HAP-1 (cell line): ENCODE measurements at regions not wholly inside any gene's neighbourhood (a gene's known extent, or its start where the extent isn't known, plus 50 kb on each side); places are given as distances from the start of the nearest gene placed in this dataset.

Source experiments
- DNase-seq, 2 experiments: peaks; one replicate each; pipeline ENCODE4 v3.0.0-alpha.2; 2016 to 2020; ENCODE audit warnings: low spot score in 2 of 2
- H3K27me3 ChIP-seq: fragments of 250-450 bp; sonication (Bioruptor Pico); 2 replicates; pipeline ENCODE4 v1.5.1; 2020; ENCODE audit warnings: low read depth, mild to moderate bottlenecking, moderate library complexity
- H3K36me3 ChIP-seq: fragments of 250-450 bp; sonication (Bioruptor Pico); replicated peaks from 2 replicates; pipeline ENCODE4 v1.5.1; 2020; ENCODE audit warnings: mild to moderate bottlenecking
- H3K4me1 ChIP-seq: fragments of 250-450 bp; sonication (Bioruptor Pico); 2 replicates; pipeline ENCODE4 v1.5.1; 2020; ENCODE audit warnings: mild to moderate bottlenecking
- H3K4me3 ChIP-seq: fragments of 250-450 bp; sonication (Bioruptor Pico); 2 replicates; pipeline ENCODE4 v1.5.1; 2020; ENCODE audit warnings: mild to moderate bottlenecking, moderate library complexity
- H3K9me3 ChIP-seq: fragments of 250-450 bp; sonication (Bioruptor Pico); 2 replicates; pipeline ENCODE4 v1.5.1; 2020; ENCODE audit warnings: mild to moderate bottlenecking, moderate library complexity
- in situ Hi-C: fragments of 300-500 bp; cut with MboI; formaldehyde crosslinking; loops from 3 replicates; pipeline ENCODE4 v1.14.3; 2020; ENCODE audit warnings: low sequenced_read_pairs, inconsistent platforms, mixed read lengths

DNA sequence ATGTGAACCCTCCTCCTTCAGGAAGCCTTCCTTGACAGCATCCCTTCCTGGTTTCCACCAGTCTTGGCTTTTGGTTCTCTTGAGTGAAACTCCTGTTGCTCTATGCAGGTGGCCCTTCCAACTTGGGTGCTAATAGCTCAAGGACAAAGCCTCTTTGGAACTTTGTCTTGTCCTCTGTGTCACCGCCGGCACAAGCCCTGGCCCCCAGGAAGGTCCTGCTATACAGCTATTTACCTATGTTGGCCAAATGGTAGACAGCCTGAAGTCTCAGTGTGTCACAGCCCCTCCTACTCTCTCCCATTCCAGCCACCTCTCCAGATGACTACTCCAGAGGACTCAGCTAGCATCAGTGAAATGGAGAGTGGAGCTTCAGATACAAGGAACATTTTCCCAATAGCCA is 94.7 kb upstream of the ZNF618 start:
- H3K4me1 ChIP-seq: no peaks in the 10 kb centered on the region
- no peaks in the 10 kb centered on the region for H3K36me3 ChIP-seq
- H3K9me3 ChIP-seq: no peaks in the 10 kb centered on the region
- no peak overlapping the region for H3K4me3 ChIP-seq
- DNase-seq: no peak
- in situ Hi-C loops: no loop called here
- no peaks in the 10 kb centered on the region for H3K27me3 ChIP-seq

DNA sequence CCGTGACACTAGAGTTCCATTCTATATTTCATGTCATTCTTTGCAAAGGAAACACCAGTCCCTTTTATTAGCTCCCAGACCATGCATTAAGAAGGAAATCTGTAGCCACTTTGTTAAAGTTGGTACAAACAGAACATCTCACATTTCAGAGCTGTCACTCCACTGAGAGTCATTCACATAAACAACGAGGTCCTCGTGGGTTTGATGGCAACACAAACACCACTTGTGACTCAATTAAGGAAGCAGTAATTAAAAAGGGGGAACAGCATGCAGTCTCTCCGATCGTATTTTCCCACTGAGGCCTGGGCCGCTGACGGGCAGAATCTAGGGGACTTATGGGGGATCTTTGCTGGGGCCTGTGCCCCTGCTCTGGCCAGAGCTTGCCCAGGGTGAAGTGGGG is 94.2 kb upstream of the ZNF618 start:
- DNase-seq: no peak
- Histone ChIP-seq H3K36me3 (no peaks in the 10 kb centered on the region), H3K9me3 (no peaks in the 10 kb centered on the region), H3K27me3 (no peaks in the 10 kb centered on the region), H3K4me1 (no peaks in the 10 kb centered on the region), H3K4me3 (no peak overlapping the region)
- in situ Hi-C loops: no loop called here

DNA sequence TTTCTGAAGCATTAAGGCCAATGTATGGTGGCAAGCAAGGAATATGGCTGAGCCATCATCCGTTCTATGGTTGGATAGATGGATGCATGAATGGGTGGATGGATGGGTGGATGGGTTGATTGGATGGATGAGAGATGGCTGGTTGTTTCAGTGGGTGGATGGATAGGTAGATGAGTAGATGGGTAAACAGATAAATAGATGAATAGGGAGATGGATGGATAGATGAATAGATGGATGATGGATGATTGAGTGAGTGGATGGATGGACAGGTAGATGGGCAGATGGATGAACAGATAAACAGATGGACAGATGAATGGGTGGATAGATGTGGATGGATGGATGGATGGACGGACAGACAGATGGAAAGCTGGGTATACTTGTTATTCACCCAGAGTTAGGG is 92.6 kb upstream of the ZNF618 start:
- Histone ChIP-seq H3K4me3 (no peak overlapping the region), H3K4me1 (no peaks in the 10 kb centered on the region), H3K9me3 (no peaks in the 10 kb centered on the region), H3K36me3 (no peaks in the 10 kb centered on the region), H3K27me3 (no peaks in the 10 kb centered on the region)
- no peak for DNase-seq
- in situ Hi-C loops: no loop called here

DNA sequence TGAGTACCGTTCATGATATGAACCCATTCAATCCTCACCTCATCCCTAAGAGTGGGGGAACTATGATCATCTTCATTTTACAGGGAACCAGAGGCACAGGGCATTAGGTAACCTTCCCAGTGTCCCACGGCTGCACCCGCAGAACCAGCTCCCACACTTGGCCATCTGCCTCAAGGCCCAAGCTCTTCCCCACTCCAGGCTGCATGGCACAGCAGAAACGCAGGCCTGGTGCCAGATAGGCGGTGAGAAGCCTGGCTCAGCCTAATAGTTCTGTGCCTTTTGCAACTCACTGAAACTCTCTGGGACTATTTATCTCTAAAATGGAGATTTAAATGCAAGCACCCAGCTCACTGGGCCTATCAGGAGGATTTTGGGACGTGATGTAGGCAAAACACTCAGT is 90.8 kb upstream of the ZNF618 start:
- no peaks in the 10 kb centered on the region for H3K9me3 ChIP-seq
- in situ Hi-C loops: no loop called here
- no peaks in the 10 kb centered on the region for H3K36me3 ChIP-seq
- no peaks in the 10 kb centered on the region for H3K4me1 ChIP-seq
- DNase-seq: no peak
- peaks cover 3% of the 10 kb centered on the region; the same call in 1 of the 2 replicates for H3K27me3 ChIP-seq
- H3K4me3 ChIP-seq: no peak overlapping the region

DNA sequence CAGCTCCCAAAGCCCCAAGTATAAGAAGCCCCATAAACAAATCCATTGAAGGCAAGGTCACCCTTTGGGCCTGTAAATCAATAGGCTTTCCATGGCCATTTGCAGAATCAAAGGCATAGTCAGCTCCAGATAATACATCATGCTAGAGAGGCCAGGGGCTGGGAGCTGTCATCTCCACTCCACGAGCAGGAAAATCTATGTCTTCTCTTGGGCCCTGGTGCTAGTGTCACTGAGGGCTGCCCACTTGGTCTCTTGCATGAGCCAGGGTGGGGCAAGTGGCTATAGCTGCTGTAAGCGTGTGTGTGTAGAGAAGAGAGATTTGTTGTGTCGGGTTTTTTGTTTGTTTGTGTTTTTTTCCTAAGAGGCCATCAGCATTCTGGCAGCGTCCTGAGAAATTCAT is 90.0 kb upstream of the ZNF618 start:
- Histone ChIP-seq H3K36me3 (no peaks in the 10 kb centered on the region), H3K27me3 (peaks cover 3% of the 10 kb centered on the region; the same call in 1 of the 2 replicates), H3K4me1 (no peaks in the 10 kb centered on the region), H3K4me3 (no peak overlapping the region), H3K9me3 (no peaks in the 10 kb centered on the region)
- no peak for DNase-seq
- in situ Hi-C loops: no loop called here

DNA sequence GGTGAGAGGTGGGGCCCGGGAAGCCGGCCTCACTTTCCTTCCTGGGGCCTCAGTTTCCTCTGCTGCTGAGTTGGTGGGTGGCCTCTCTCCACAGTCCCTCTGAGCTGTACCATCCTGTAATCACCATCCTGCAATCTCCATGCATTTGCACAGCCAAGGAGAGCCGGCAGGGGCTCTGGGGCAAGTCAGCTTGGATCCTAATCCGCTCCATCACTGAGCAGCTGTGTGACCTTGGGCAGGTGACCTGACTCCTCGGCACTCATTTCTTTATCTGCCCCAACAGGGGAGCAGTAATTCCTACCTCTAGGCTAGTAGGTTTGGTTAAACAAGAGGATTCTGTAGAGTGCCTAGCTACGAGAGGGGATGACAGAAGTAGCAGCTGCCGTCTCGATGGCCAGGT is 88.2 kb upstream of the ZNF618 start:
- peaks cover 3% of the 10 kb centered on the region; the same call in 1 of the 2 replicates for H3K27me3 ChIP-seq
- in situ Hi-C loops: no loop called here

DNA sequence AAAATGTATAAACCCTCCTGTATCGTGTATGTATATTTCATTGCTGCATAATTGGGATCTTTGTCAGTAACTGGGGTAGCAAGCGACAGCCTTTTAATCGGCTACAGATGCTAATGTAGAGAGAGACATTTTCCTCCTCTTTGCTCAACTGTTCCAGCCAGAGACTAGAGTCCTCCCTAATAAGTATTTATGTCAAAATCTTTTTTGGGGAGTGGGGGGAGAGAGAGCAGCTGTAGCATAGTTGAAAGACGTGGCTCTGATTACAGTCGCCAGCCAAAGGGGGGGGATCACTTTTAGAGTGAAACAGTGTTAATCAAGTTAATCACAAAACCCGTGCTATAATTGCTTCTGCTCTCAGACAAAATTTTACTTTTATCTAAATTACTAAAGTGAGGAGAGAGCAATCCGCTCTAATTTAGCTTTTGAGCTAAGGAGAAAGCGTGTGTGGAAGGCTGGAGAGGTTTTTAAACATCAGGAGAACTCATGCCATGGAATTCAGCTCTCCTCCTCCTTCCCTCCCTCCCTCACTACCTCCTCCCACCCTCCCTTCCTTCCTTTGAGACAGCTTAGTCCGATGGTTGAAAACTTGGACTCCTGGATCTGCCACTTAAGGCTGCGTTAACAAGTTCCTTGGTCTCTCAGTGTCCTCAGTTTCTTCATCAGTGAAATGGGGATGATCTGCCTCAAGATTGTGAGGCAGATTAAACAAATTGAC is 87.3 kb upstream of the ZNF618 start:
- H3K36me3 ChIP-seq: no peaks in the 10 kb centered on the region
- no peaks in the 10 kb centered on the region for H3K4me1 ChIP-seq
- H3K9me3 ChIP-seq: no peaks in the 10 kb centered on the region
- no peak for DNase-seq
- in situ Hi-C loops: no loop called here
- H3K27me3 ChIP-seq: peaks cover 3% of the 10 kb centered on the region; the same call in 1 of the 2 replicates
- no peak overlapping the region for H3K4me3 ChIP-seq

More for the DNA sequence above, 88.2 kb upstream of the ZNF618 start:
- H3K4me1 ChIP-seq: no peaks in the 10 kb centered on the region
- no peaks in the 10 kb centered on the region for H3K36me3 ChIP-seq
- H3K9me3 ChIP-seq: no peaks in the 10 kb centered on the region
- no peak overlapping the region for H3K4me3 ChIP-seq
- no peak for DNase-seq

DNA sequence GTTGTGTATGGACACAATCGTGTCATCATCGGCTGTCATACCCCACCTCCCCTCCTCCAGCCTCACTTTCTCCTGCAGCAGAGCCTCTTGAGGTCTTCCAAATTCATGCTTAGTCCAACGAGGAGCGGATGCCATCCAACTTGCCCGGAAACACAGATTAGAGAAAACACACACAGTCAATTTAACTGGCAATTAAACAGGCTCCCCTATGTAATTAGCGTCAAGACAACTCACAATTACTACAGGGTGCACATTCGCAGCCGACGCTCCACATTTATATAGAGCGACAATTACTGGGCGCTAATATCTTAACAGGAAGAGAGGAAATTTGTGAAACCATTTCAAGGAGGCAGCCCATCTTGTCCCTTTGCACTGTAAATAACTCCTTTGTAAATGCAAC is 86.0 kb upstream of the ZNF618 start:
- no peaks in the 10 kb centered on the region for H3K9me3 ChIP-seq
- in situ Hi-C loops: no loop called here
- H3K4me1 ChIP-seq: no peaks in the 10 kb centered on the region
- H3K4me3 ChIP-seq: no peak overlapping the region
- H3K27me3 ChIP-seq: peaks cover 3% of the 10 kb centered on the region; the same call in 1 of the 2 replicates
- no peaks in the 10 kb centered on the region for H3K36me3 ChIP-seq
- no peak for DNase-seq

DNA sequence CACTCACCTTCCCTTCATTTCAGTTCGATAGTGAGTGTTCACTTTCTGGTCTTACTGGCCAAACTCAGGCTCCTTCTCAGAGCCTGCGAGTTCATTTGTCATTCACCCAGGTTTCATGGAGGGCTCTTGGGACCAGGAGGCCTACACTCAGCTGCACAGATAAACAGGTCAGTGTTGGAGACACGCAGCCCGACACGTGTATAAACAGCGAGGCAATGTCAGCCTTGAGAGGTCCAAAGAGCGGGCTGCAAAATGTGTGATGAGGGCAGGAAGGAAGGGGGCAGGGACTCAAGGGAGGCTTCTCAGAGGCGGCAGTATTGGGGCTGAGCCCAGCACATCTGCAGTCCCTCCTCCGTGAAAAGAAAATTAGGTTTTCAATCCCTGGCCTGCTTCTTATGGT is 82.6 kb upstream of the ZNF618 start:
- Histone ChIP-seq H3K27me3 (peaks cover 3% of the 10 kb centered on the region; the same call in 1 of the 2 replicates), H3K4me1 (no peaks in the 10 kb centered on the region), H3K9me3 (no peaks in the 10 kb centered on the region), H3K4me3 (no peak overlapping the region), H3K36me3 (no peaks in the 10 kb centered on the region)
- in situ Hi-C loops: no loop called here
- no peak for DNase-seq

DNA sequence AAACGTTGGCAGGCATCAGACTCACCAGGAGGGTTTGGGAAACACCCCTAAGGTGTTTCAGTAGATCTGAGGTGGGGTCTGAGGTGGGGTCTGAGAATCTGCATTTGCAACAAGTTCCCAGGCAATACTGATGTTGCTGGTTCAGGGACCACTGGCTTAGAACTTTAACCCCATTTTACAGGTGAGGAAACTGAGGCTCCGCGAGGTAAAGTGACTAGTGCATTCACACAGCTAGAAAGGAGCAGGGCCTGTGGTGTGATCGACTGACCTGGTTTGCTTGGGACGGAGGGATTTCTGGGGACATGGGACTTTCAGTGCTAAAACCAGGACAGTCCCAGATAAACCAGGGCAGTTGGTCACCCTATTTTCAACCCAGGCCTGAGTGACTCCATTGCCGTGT is 81.4 kb upstream of the ZNF618 start:
- Histone ChIP-seq H3K4me3 (no peak overlapping the region), H3K36me3 (no peaks in the 10 kb centered on the region), H3K27me3 (0 out of 2 replicates have a peak, but pooled peaks cover 3% of the 10 kb centered on the region), H3K9me3 (no peaks in the 10 kb centered on the region), H3K4me1 (no peaks in the 10 kb centered on the region)
- in situ Hi-C loops: no loop called here
- DNase-seq: no peak

DNA sequence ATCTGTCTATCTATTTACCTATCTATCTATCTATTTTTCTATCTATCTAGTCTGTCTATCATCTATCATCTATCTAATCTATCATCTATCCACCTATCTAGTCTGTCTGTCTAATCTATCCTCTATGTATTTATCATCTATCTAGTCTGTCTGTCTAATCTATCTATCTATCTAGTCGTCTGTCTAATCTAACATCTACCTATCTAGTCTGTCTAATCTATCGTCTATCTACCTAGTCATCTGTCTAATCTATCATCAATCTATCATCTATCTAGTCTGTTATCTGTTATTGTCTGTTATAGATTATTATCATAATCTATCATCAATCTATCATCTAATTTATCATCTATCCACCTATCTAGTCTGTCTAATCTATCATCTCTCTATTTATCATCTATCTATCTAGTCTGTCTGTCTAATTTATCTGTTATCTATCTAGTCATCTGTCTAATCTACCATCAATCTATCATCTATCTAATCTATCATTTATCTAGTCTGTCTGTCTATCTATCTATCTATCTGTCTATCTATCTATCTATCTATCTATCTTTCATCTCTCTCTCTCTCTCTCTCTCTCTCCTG is 80.2 kb upstream of the ZNF618 start:
- in situ Hi-C loops: no loop called here
- Histone ChIP-seq H3K27me3 (no peaks in the 10 kb centered on the region), H3K36me3 (no peaks in the 10 kb centered on the region), H3K9me3 (no peaks in the 10 kb centered on the region), H3K4me3 (no peak overlapping the region), H3K4me1 (no peaks in the 10 kb centered on the region)
- DNase-seq: no peak

DNA sequence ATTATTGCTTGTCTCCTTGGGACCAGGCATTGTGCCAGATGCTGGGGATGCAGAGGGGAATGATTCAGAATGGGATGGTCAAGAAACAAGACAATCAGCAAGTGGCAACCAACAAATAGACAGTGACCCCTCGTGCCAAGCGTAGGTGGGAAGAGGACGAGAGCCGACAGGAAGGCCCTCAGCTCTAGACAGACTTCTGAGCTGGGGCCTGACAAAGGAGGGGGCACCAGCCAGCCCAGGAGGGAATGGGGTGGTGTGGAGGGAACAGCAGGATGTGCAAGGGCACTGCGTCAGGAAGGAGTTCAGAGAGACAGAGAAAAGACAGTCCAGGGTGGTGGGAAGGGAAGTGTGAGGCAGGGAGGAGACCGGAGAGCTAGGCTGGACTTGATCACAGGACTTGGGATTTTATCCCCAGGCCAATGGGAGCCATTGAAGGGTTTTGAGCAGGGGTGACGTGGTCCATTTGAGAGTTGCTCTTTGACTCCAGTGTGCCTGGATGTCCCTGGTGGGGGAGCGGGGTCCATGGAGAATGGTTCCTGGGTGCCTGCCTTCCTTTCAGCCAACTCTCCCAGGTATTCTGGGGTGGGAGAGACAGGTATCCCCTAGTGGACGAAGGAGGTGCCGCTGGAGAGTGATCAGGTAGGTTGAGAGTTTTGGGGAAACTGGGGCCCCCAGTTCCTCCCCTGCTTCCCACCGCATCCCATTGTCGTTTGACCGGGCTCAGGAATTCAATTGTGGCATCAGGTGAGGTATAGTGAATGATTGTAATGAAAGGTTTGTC is 79.3 kb upstream of the ZNF618 start:
- H3K36me3 ChIP-seq: no peaks in the 10 kb centered on the region
- no peak overlapping the region for H3K4me3 ChIP-seq
- DNase-seq: no peak
- no peaks in the 10 kb centered on the region for H3K4me1 ChIP-seq
- no peaks in the 10 kb centered on the region for H3K9me3 ChIP-seq
- in situ Hi-C loops: no loop called here
- H3K27me3 ChIP-seq: no peaks in the 10 kb centered on the region

DNA sequence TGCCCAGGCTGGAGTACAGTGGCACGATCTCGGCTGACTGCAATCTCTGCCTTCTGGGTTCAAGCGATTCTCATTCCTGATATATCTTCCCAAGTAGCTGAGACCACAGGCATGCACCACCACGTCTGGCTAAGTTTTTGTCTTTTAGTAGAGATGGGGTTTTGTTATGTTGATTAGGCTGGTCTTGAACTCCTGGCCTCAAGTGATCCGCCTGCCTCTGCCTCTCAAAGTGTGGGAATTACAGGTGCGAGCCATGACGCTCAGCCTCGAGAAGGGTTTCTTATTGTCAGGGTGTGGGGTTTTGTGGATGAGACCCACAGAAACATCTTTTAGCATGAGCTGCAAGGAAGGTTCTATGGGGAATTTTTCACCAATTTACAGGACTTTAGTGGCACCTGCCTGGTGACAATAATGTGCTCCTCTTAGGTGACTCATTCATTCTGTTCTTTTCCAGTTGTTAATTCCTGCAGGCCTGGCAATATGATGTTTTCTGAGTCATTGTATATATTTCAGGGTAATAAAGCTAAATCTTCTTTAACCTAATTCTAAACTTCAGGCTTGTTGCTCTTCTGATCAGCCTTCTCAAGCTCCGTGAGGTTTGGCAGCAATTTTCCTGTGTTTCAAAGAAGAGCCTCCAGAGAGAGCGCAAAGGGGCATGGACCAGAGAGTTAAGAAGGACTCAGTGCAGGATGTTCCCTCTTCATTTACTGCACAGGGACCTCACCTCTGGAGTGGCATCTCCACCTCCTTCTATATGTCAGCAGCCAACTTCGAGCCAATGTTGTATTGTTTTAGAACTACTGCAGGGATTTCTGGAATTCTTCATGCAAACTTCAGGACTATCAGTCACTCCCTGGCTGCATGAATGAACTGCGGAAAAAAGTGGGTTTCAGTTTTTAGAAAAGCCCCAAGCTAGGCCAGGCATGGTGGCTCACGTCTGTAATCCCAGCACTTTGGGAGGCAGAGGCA is 77.8 kb upstream of the ZNF618 start:
- DNase-seq: no peak
- Histone ChIP-seq H3K4me1 (no peaks in the 10 kb centered on the region), H3K4me3 (no peak overlapping the region), H3K27me3 (no peaks in the 10 kb centered on the region), H3K36me3 (no peaks in the 10 kb centered on the region), H3K9me3 (no peaks in the 10 kb centered on the region)
- in situ Hi-C loops: no loop called here
